PC-3 (cell line): ENCODE measurements at regions not wholly inside any gene's neighbourhood (a gene's known extent, or its start where the extent isn't known, plus 50 kb on each side); places are given as distances from the start of the nearest gene placed in this dataset.

Experiments
- EZH2 ChIP-seq: fragments of 300-600 bp; sonication (generic); IDR thresholded peaks from one replicate; pipeline ENCODE4 v1.6.1; 2017; ENCODE audit warnings: antibody characterized with exemption, mild to moderate bottlenecking, low read length; ENCODE audit not compliant: unreplicated experiment
- EZH2phosphoT487 ChIP-seq: fragments of 300-600 bp; sonication (generic); IDR thresholded peaks from 2 replicates; pipeline ENCODE4 v1.6.1; 2018; ENCODE audit warnings: mild to moderate bottlenecking, antibody characterized with exemption, low read length, borderline replicate concordance
- TF ChIP-seq, protein P1 (sequence below): fragments of 300-600 bp; sonication (generic); conservative IDR thresholded peaks from 2 replicates; pipeline ENCODE4 v1.5.1; 2017; ENCODE audit warnings: antibody characterized with exemption, low read depth, mild to moderate bottlenecking, low read length

DNA sequence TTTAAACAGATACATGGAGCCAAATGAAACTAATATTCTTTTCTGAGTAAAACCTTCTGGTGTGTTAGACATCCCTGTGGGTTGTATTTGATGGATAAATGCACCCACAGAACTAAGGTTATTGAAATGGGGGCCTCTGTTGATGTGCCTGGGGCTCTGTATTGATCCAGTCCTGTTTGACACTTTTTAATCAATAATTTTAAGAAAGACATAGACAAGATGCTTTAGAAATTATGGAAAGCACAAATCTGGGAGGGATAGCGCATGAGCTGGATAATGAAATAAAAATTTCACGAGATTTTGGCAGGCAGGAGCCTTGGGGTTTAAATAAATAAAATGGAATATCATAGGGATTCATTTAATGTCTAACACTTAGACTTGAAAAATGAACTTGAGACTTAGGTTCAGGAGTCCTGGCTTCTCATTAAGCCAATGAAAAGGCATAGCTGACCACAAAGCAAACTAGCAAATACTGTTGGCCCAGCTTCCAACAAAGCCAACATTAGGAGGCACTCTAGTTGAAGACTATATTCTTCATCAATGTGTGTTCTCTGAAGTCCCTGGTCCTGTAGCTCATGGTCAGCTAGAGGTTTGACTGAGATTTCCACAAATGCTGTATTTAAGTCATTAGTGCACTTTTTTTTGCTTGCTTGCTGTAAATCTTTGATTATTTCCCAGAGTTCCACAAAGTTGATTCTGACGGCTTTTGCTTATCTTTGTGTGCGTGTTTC lies 64.2 kb upstream of the SH3RF3 start:
- TF ChIP-seq EZH2 (no peak), EZH2phosphoT487 (no peak)
- TF ChIP-seq, protein P1, sequence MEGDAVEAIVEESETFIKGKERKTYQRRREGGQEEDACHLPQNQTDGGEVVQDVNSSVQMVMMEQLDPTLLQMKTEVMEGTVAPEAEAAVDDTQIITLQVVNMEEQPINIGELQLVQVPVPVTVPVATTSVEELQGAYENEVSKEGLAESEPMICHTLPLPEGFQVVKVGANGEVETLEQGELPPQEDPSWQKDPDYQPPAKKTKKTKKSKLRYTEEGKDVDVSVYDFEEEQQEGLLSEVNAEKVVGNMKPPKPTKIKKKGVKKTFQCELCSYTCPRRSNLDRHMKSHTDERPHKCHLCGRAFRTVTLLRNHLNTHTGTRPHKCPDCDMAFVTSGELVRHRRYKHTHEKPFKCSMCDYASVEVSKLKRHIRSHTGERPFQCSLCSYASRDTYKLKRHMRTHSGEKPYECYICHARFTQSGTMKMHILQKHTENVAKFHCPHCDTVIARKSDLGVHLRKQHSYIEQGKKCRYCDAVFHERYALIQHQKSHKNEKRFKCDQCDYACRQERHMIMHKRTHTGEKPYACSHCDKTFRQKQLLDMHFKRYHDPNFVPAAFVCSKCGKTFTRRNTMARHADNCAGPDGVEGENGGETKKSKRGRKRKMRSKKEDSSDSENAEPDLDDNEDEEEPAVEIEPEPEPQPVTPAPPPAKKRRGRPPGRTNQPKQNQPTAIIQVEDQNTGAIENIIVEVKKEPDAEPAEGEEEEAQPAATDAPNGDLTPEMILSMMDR = no peak
